ENCODE measurements at regions not wholly inside any gene's neighbourhood (a gene's known extent, or its start where the extent isn't known, plus 50 kb on each side); places are given as distances from the start of the nearest gene placed in this dataset.

- TF ChIP-seq CTCF (IDR thresholded peaks at IDR 0.05; ENCODE audit: extremely low read depth in 1 of 2, insufficient read depth in 1 of 2, low read depth in 1 of 2, low read length in 2 of 2) (no peak), POLR2A (IDR thresholded peaks at IDR 0.05; ENCODE audit: low read depth, low read length) (no peak), EZH2 (IDR thresholded peaks at IDR 0.05; ENCODE audit: borderline replicate concordance, low read depth, low read length, severe bottlenecking) (no peak), JUN (IDR thresholded peaks at IDR 0.05; ENCODE audit: borderline replicate concordance, insufficient read depth, insufficient read length, low read depth) (no peak), POLR2AphosphoS5 (IDR thresholded peaks at IDR 0.05; ENCODE audit: insufficient read depth, low read depth, low read length) (no peak), MAX (IDR thresholded peaks at IDR 0.05; ENCODE audit: insufficient read depth, insufficient read length) (no peak), FOS (IDR thresholded peaks at IDR 0.05; ENCODE audit: borderline replicate concordance, insufficient read depth, low read length) (no peak), MYC (IDR thresholded peaks at IDR 0.05; ENCODE audit: low read depth, low read length) (no peak)
Observed at GRCh38 chr9:105064248-105065097, 136.5 kb upstream of the ABCA1 start.

Data from endothelial cell of umbilical vein (primary cell).